ENCODE measurements at regions not wholly inside any gene's neighbourhood (a gene's known extent, or its start where the extent isn't known, plus 50 kb on each side); places are given as distances from the start of the nearest gene placed in this dataset.

DNA sequence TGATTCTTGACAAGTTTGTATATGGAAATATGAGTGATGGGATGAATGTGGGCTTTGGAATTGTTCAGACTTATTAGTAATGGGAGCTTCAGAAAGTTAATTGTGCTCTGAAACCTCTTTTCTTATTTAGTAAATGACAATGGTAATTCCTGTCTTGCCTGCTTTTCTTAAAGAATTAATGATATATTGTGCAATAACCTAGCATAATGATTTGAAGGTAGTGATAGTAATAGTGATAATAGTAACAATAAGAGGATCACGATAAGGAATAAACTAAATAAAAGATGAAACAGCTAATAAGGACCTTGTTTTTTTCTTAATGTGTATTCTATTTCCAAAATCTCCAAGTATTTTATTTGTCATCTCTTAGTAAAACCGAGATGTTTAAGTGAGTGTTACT is 245.0 kb upstream of the CPHXL start:
- no peak for DNase-seq (ENCODE audit: low read depth)
- TF ChIP-seq, protein P1, sequence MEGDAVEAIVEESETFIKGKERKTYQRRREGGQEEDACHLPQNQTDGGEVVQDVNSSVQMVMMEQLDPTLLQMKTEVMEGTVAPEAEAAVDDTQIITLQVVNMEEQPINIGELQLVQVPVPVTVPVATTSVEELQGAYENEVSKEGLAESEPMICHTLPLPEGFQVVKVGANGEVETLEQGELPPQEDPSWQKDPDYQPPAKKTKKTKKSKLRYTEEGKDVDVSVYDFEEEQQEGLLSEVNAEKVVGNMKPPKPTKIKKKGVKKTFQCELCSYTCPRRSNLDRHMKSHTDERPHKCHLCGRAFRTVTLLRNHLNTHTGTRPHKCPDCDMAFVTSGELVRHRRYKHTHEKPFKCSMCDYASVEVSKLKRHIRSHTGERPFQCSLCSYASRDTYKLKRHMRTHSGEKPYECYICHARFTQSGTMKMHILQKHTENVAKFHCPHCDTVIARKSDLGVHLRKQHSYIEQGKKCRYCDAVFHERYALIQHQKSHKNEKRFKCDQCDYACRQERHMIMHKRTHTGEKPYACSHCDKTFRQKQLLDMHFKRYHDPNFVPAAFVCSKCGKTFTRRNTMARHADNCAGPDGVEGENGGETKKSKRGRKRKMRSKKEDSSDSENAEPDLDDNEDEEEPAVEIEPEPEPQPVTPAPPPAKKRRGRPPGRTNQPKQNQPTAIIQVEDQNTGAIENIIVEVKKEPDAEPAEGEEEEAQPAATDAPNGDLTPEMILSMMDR (IDR thresholded peaks at IDR 0.05; ENCODE audit: insufficient read depth, low read depth, low read length, missing control alignments), result no peak
- no peak overlapping the region for H3K4me3 ChIP-seq (ENCODE audit: low read length)

DNA sequence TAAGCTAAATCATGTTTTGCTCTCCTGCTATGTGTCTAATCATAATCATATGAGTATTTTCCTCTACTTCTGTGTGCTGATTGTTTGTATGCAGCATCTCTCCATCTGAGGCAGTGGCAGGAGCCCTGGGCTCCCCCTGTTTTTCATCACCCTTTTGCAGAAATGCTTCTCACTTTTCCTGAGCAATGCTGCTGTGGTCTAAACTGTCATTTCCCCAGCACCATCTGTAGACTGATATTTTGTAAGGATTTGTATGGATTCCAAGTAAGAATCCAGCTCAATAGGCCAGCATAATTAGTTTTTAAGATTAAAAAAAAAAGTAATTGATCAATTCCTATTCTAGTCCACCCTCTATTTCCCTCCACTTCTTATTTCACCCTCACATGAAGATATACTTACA is 257.0 kb upstream of the CPHXL start:
- TF ChIP-seq, protein P1 (IDR thresholded peaks at IDR 0.05; ENCODE audit: insufficient read depth, low read depth, low read length, missing control alignments), result no peak
- no peak overlapping the region for H3K4me3 ChIP-seq (ENCODE audit: low read length)
- DNase-seq (ENCODE audit: low read depth), result no peak

GRCh38 chr16:75983741-75984381 is 257.6 kb upstream of the CPHXL start:
- TF ChIP-seq, protein P1 (IDR thresholded peaks at IDR 0.05; ENCODE audit: insufficient read depth, low read depth, low read length, missing control alignments), result no peak
- DNase-seq (ENCODE audit: low read depth), result no peak
- no peak overlapping the region for H3K4me3 ChIP-seq (ENCODE audit: low read length)

- TF ChIP-seq, protein P1 (IDR thresholded peaks at IDR 0.05; ENCODE audit: insufficient read depth, low read depth, low read length, missing control alignments), result no peak
- DNase-seq (ENCODE audit: low read depth), result no peak
- no peak overlapping the region for H3K4me3 ChIP-seq (ENCODE audit: low read length)
Measured at GRCh38 chr16:75987323-75987722, 261.0 kb upstream of the CPHXL start.

- peak; percentile 97 for DNase-seq (ENCODE audit: low read depth)
- H3K4me3 ChIP-seq (ENCODE audit: low read length), result no peak overlapping the region
- TF ChIP-seq, protein P1 (IDR thresholded peaks at IDR 0.05; ENCODE audit: insufficient read depth, low read depth, low read length, missing control alignments), result no peak
Measured at GRCh38 chr16:75996491-75996890, 270.2 kb upstream of the CPHXL start.

- TF ChIP-seq, protein P1 (IDR thresholded peaks at IDR 0.05; ENCODE audit: insufficient read depth, low read depth, low read length, missing control alignments), result no peak
- DNase-seq (ENCODE audit: low read depth), result peak; percentile 55
- H3K4me3 ChIP-seq (ENCODE audit: low read length), result no peak overlapping the region
Measured at GRCh38 chr16:75997606-75998005, 271.3 kb upstream of the CPHXL start.

DNA sequence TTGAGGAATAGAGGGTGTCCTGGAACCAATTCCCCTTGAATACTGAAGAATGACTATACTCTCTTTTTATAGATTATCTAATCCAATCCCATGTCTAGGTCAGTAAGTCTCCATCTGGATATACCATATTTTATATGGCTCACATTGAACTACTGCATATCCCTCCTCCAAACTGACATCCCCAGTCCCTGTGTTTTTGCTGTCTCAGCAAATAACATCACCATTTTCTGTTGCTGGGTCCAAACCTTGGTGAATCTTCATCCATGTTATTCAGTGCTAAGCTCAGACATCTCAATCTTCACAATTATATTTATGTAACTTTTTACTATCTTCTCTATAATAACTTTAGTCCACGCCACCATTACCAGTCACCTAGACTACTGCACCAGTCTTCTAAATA is 269.6 kb upstream of the CNTNAP4 start:
- TF ChIP-seq, protein P1 (IDR thresholded peaks at IDR 0.05; ENCODE audit: insufficient read depth, low read depth, low read length, missing control alignments), result no peak
- DNase-seq (ENCODE audit: low read depth), result no peak

More for the DNA sequence above, 269.6 kb upstream of the CNTNAP4 start:
- no peak overlapping the region for H3K4me3 ChIP-seq (ENCODE audit: low read length)

Measured in epithelial cell of esophagus (primary cell).